ENCODE measurements at regions not wholly inside any gene's neighbourhood (a gene's known extent, or its start where the extent isn't known, plus 50 kb on each side); places are given as distances from the start of the nearest gene placed in this dataset.

DNA sequence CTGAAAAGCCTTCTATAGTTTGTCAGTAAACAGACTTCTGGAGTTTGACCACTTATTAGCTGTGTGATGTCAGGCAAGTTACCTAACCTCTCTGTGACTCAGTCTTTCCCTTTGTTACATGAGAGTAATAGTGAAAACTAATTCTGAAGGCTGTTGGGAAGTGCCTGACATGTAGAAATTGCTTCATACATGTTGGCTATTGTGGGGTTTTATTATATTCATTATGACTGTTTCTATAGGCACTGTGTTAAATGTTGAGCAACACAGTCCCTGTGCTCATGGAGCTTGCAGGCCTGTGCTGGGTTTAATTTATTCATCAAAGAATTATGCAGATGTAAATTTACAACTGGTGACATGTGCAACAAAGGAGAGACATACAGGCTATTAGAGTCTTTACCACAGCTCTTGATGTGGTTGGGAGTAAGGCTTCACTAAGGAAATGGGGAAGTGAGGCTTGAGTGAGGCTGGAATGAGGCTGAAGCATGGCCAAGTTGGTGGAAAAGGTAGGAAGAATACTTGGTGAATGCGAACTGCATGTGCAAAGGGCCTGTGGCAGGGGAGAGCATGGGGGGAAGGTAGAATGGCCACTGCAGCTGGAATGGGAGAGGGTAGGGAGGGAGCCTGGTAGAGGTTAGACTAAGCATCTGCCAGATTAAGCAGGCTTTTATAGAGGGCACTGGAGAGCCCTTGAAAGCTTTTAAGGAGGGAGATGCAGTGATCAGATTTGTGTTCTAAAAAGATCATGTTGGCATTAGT, 236.4 kb upstream of the CRY1 start:
- TF ChIP-seq, protein P1, sequence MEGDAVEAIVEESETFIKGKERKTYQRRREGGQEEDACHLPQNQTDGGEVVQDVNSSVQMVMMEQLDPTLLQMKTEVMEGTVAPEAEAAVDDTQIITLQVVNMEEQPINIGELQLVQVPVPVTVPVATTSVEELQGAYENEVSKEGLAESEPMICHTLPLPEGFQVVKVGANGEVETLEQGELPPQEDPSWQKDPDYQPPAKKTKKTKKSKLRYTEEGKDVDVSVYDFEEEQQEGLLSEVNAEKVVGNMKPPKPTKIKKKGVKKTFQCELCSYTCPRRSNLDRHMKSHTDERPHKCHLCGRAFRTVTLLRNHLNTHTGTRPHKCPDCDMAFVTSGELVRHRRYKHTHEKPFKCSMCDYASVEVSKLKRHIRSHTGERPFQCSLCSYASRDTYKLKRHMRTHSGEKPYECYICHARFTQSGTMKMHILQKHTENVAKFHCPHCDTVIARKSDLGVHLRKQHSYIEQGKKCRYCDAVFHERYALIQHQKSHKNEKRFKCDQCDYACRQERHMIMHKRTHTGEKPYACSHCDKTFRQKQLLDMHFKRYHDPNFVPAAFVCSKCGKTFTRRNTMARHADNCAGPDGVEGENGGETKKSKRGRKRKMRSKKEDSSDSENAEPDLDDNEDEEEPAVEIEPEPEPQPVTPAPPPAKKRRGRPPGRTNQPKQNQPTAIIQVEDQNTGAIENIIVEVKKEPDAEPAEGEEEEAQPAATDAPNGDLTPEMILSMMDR (IDR thresholded peaks at IDR 0.05): no peak
- TF ChIP-seq POLR2A (IDR thresholded peaks at IDR 0.05): no peak

All from Peyer's patch (tissue), 4 donors.